Right kidney (tissue), 1 donor: ENCODE measurements at regions not wholly inside any gene's neighbourhood (a gene's known extent, or its start where the extent isn't known, plus 50 kb on each side); places are given as distances from the start of the nearest gene placed in this dataset.
"Not testable (repeated sequence)": the region's sequence is repeated elsewhere in the genome, so short reads cannot be mapped to it uniquely, and the experiment has no call there.

ENCODE experiments used
- DNase-seq: peaks from one replicate; pipeline ENCODE4 v3.0.0-alpha.2; 2016

GRCh38 chr5:172528440-172528839 is 74.1 kb upstream of the SH3PXD2B start:
- no peak for DNase-seq

- no peak for DNase-seq
Measured at GRCh38 chr5:172527559-172527958, 73.2 kb upstream of the SH3PXD2B start.

GRCh38 chr5:172525996-172526360 is 71.7 kb upstream of the SH3PXD2B start:
- no peak for DNase-seq

- DNase-seq, result no peak
Measured at GRCh38 chr5:172525307-172525995, 71.1 kb upstream of the SH3PXD2B start.

GRCh38 chr5:172524573-172525021 is 70.3 kb upstream of the SH3PXD2B start:
- DNase-seq, result no peak

- no peak for DNase-seq
Measured at GRCh38 chr5:172523146-172523745, 68.9 kb upstream of the SH3PXD2B start.

GRCh38 chr5:172521338-172521932 is 67.1 kb upstream of the SH3PXD2B start:
- no peak for DNase-seq

- no peak for DNase-seq
Measured at GRCh38 chr5:172511952-172512351, 57.6 kb upstream of the SH3PXD2B start.

GRCh38 chr5:172509405-172509781 is 55.1 kb upstream of the SH3PXD2B start:
- DNase-seq, result no peak

- no peak for DNase-seq
Measured at GRCh38 chr5:172508471-172509404, 54.4 kb upstream of the SH3PXD2B start.

- DNase-seq, result not testable (repeated sequence)
Measured at GRCh38 chr5:172507485-172507884, 53.2 kb upstream of the SH3PXD2B start.

- DNase-seq, result no peak
Measured at GRCh38 chr5:172506921-172507320, 52.6 kb upstream of the SH3PXD2B start.

- DNase-seq, result peak; percentile 43
Measured at GRCh38 chr5:172506251-172506650, 51.9 kb upstream of the SH3PXD2B start.

GRCh38 chr5:172505845-172506244 is 51.5 kb upstream of the SH3PXD2B start:
- DNase-seq, result no peak

- no peak for DNase-seq
Measured at GRCh38 chr5:172505403-172505759, 51.1 kb upstream of the SH3PXD2B start.

GRCh38 chr5:172504701-172505402 is 50.5 kb upstream of the SH3PXD2B start:
- DNase-seq, result no peak

GRCh38 chr5:172503925-172504700 is 49.8 kb upstream of the SH3PXD2B start:
- no peak for DNase-seq
